ENCODE measurements at regions not wholly inside any gene's neighbourhood (a gene's known extent, or its start where the extent isn't known, plus 50 kb on each side); places are given as distances from the start of the nearest gene placed in this dataset.
"Not testable (repeated sequence)": the region's sequence is repeated elsewhere in the genome, so short reads cannot be mapped to it uniquely, and the experiment has no call there.

DNA sequence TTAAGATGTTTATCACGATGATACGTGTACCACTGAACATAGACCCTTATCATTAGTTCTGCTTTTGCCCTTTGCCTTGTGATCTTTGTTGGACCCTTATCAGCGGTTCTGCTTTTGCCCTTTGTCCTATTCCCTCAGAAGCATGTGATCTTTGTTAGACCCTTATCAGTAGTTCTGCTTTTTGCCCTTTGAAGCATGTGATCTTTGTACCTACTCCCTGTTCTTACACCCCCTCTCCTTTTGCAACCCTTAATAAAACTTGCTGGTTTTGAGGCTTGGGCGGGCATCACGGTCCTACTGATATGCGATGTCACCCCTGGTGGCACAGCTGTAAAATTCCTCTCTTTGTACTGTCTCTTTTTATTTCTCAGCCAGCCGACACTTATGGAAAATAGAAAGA, 117.0 kb downstream of the SDHAF3 start:
- H3K79me2 ChIP-seq; H3K9me3 ChIP-seq (ENCODE audit: low read depth); H2AFZ ChIP-seq: not testable (repeated sequence)

DNA sequence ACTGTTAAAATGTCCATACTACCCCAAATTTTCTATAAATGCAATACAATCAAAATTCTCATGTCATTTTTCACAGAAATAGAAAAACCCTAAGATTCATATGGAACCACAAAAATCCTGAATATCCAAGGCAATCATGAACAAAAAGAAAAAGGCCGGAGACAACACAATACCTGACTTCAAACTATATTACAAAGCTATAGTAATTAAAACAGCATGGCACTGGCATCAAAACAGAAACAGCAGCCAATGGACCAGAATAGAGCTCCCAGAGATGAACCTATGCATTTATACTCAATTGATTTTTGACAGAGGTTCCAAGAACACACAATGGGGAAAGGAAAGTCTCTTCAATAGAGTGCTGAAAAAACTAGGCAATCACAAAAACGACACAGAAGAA, 128.8 kb downstream of the SDHAF3 start:
- Histone ChIP-seq H3K36me3 (replicated peaks; ENCODE audit: insufficient read depth, low read depth) (no peaks in the 10 kb centered on the region), H4K20me1 (ENCODE audit: insufficient read depth, poor library complexity, severe bottlenecking) (no peaks in the 10 kb centered on the region), H3K4me1 (ENCODE audit: insufficient read depth) (no peaks in the 10 kb centered on the region), H3K27ac (no peak overlapping the region), H3K4me3 (no peak overlapping the region), H3K4me2 (no peak overlapping the region), H3K27me3 (no peaks in the 10 kb centered on the region), H3K9me3 (ENCODE audit: low read depth) (peaks cover 7% of the 10 kb centered on the region), H3K9me2 (replicated peaks; ENCODE audit: insufficient read depth) (no peaks in the 10 kb centered on the region), H2AFZ (no peak overlapping the region), H3K79me2 (no peaks in the 10 kb centered on the region)
- no peak for TF ChIP-seq EZH2phosphoT487 (IDR thresholded peaks at IDR 0.05; ENCODE audit: low read depth, severe bottlenecking, unreplicated experiment)
- no peak for TF ChIP-seq CTCF (IDR thresholded peaks at IDR 0.05; ENCODE audit: poor library complexity)
- no peak for TF ChIP-seq EZH2 (IDR thresholded peaks at IDR 0.05; ENCODE audit: borderline replicate concordance)
- no peak for DNase-seq (ENCODE audit: low spot score)
- 87% methylated on average over 2 of the region's 2 CpGs for WGBS (ENCODE audit: low lambda C conversion rate, missing lambda C conversion rate)

More for the DNA sequence above, 117.0 kb downstream of the SDHAF3 start:
- H3K4me1 ChIP-seq (ENCODE audit: insufficient read depth); H3K27me3 ChIP-seq; H4K20me1 ChIP-seq (ENCODE audit: insufficient read depth, poor library complexity, severe bottlenecking); DNase-seq (ENCODE audit: low spot score); H3K9me2 ChIP-seq (replicated peaks; ENCODE audit: insufficient read depth); H3K36me3 ChIP-seq (replicated peaks; ENCODE audit: insufficient read depth, low read depth); H3K4me2 ChIP-seq; H3K27ac ChIP-seq; H3K4me3 ChIP-seq: not testable (repeated sequence)
- WGBS (ENCODE audit: low lambda C conversion rate, missing lambda C conversion rate) = 66% methylated on average over 7 of the region's 7 CpGs

GRCh38 chr7:97258187-97258586, 140.7 kb downstream of the SDHAF3 start:
- H3K4me3 ChIP-seq; H3K9me2 ChIP-seq (replicated peaks; ENCODE audit: insufficient read depth); H3K27me3 ChIP-seq; H3K4me1 ChIP-seq (ENCODE audit: insufficient read depth); H3K9me3 ChIP-seq (ENCODE audit: low read depth); H2AFZ ChIP-seq; H3K4me2 ChIP-seq; H3K79me2 ChIP-seq; H4K20me1 ChIP-seq (ENCODE audit: insufficient read depth, poor library complexity, severe bottlenecking); H3K27ac ChIP-seq; DNase-seq (ENCODE audit: low spot score); H3K36me3 ChIP-seq (replicated peaks; ENCODE audit: insufficient read depth, low read depth): not testable (repeated sequence)
- 95% methylated on average over 3 of the region's 3 CpGs for WGBS (ENCODE audit: low lambda C conversion rate, missing lambda C conversion rate)

GRCh38 chr7:97269741-97270140, 152.2 kb downstream of the SDHAF3 start:
- no peak for TF ChIP-seq EZH2 (IDR thresholded peaks at IDR 0.05; ENCODE audit: borderline replicate concordance)
- TF ChIP-seq CTCF (IDR thresholded peaks at IDR 0.05; ENCODE audit: poor library complexity) = no peak
- no peak for TF ChIP-seq EZH2phosphoT487 (IDR thresholded peaks at IDR 0.05; ENCODE audit: low read depth, severe bottlenecking, unreplicated experiment)
- Histone ChIP-seq H3K27me3 (no peaks in the 10 kb centered on the region), H3K4me1 (ENCODE audit: insufficient read depth) (no peaks in the 10 kb centered on the region), H3K27ac (no peak overlapping the region), H4K20me1 (ENCODE audit: insufficient read depth, poor library complexity, severe bottlenecking) (no peaks in the 10 kb centered on the region), H2AFZ (no peak overlapping the region), H3K9me3 (ENCODE audit: low read depth) (no peaks in the 10 kb centered on the region), H3K36me3 (replicated peaks; ENCODE audit: insufficient read depth, low read depth) (no peaks in the 10 kb centered on the region), H3K79me2 (no peaks in the 10 kb centered on the region), H3K4me3 (no peak overlapping the region), H3K9me2 (replicated peaks; ENCODE audit: insufficient read depth) (no peaks in the 10 kb centered on the region), H3K4me2 (no peak overlapping the region)
- DNase-seq (ENCODE audit: low spot score) = no peak

- WGBS (ENCODE audit: low lambda C conversion rate, missing lambda C conversion rate) = 85% methylated on average over 1 of the region's 1 CpG
- Histone ChIP-seq H3K9me3 (ENCODE audit: low read depth) (no peaks in the 10 kb centered on the region), H2AFZ (no peak overlapping the region), H3K79me2 (no peaks in the 10 kb centered on the region), H3K4me1 (ENCODE audit: insufficient read depth) (no peaks in the 10 kb centered on the region), H3K4me3 (no peak overlapping the region), H3K9me2 (replicated peaks; ENCODE audit: insufficient read depth) (no peaks in the 10 kb centered on the region), H4K20me1 (ENCODE audit: insufficient read depth, poor library complexity, severe bottlenecking) (no peaks in the 10 kb centered on the region), H3K36me3 (replicated peaks; ENCODE audit: insufficient read depth, low read depth) (no peaks in the 10 kb centered on the region), H3K27me3 (no peaks in the 10 kb centered on the region), H3K27ac (no peak overlapping the region), H3K4me2 (no peak overlapping the region)
- no peak for DNase-seq (ENCODE audit: low spot score)
- TF ChIP-seq EZH2 (IDR thresholded peaks at IDR 0.05; ENCODE audit: borderline replicate concordance) = no peak
- no peak for TF ChIP-seq CTCF (IDR thresholded peaks at IDR 0.05; ENCODE audit: poor library complexity)
- no peak for TF ChIP-seq EZH2phosphoT487 (IDR thresholded peaks at IDR 0.05; ENCODE audit: low read depth, severe bottlenecking, unreplicated experiment)
Measured at GRCh38 chr7:97270280-97270679, 152.8 kb downstream of the SDHAF3 start.

Data from hepatocyte (in vitro differentiated cells).